H9 (cell line): ENCODE measurements at regions not wholly inside any gene's neighbourhood (a gene's known extent, or its start where the extent isn't known, plus 50 kb on each side); places are given as distances from the start of the nearest gene placed in this dataset.

ENCODE experiments used
- DNase-seq: peaks from one replicate; pipeline ENCODE4 v3.0.0-alpha.2; 2017
- H2AFZ ChIP-seq: one replicate; pipeline ENCODE4 v1.6.1; 2013; ENCODE audit warnings: mild to moderate bottlenecking, low read length, control low read depth, moderate library complexity
- H2AK5ac ChIP-seq: 2 replicates; pipeline ENCODE4 v1.6.1; 2013; ENCODE audit warnings: low read length, control low read depth, mixed read lengths; ENCODE audit not compliant: insufficient read length
- H2BK120ac ChIP-seq: one replicate; pipeline ENCODE4 v1.6.1; 2013; ENCODE audit warnings: low read depth, mild to moderate bottlenecking, low read length, control low read depth, inconsistent platforms; ENCODE audit not compliant: poor library complexity, severe bottlenecking
- H2BK12ac ChIP-seq: 2 replicates; pipeline ENCODE4 v1.6.1; 2013; ENCODE audit warnings: low read length, control low read depth, mixed read lengths, low read depth; ENCODE audit not compliant: insufficient read length
- H2BK15ac ChIP-seq: 2 replicates; pipeline ENCODE4 v1.6.1; 2013; ENCODE audit warnings: low read depth, low read length, control low read depth
- H2BK20ac ChIP-seq: one replicate; pipeline ENCODE4 v1.6.1; 2013; ENCODE audit warnings: low read depth, mild to moderate bottlenecking, low read length, control low read depth, inconsistent platforms; ENCODE audit not compliant: poor library complexity, severe bottlenecking
- H2BK5ac ChIP-seq: 2 replicates; pipeline ENCODE4 v1.6.1; 2013; ENCODE audit warnings: low read length, control low read depth, mixed read lengths; ENCODE audit not compliant: insufficient read length
- H3K14ac ChIP-seq: 2 replicates; pipeline ENCODE4 v1.6.1; 2013; ENCODE audit warnings: low read length, control low read depth; ENCODE audit not compliant: insufficient read depth
- H3K18ac ChIP-seq: 2 replicates; pipeline ENCODE4 v1.6.1; 2013; ENCODE audit warnings: low read depth, mild to moderate bottlenecking, mixed read lengths, low read length, control low read depth; ENCODE audit not compliant: insufficient read length
- H3K23ac ChIP-seq: 2 replicates; pipeline ENCODE4 v1.6.1; 2013; ENCODE audit warnings: low read length, control low read depth, mixed read lengths, low read depth; ENCODE audit not compliant: insufficient read length
- H3K23me2 ChIP-seq: 2 replicates; pipeline ENCODE4 v1.6.1; 2013; ENCODE audit warnings: low read depth, mild to moderate bottlenecking, mixed read lengths, low read length, control low read depth; ENCODE audit not compliant: insufficient read length, poor library complexity, severe bottlenecking
- H3K27ac ChIP-seq: 2 replicates; pipeline ENCODE4 v1.5.1; 2013; ENCODE audit warnings: low read length, control low read depth, mixed read lengths, low read depth; ENCODE audit not compliant: insufficient read length
- H3K27me3 ChIP-seq: 2 replicates; pipeline ENCODE4 v1.6.1; 2013; ENCODE audit warnings: low read length, control low read depth, inconsistent platforms; ENCODE audit not compliant: insufficient read depth
- H3K4ac ChIP-seq: 2 replicates; pipeline ENCODE4 v1.6.1; 2013; ENCODE audit warnings: low read depth, mild to moderate bottlenecking, control low read depth, inconsistent platforms, low read length, moderate library complexity
- H3K4me1 ChIP-seq: 2 replicates; pipeline ENCODE4 v1.6.1; 2013; ENCODE audit warnings: low read length, control low read depth, inconsistent platforms; ENCODE audit not compliant: insufficient read depth
- H3K4me2 ChIP-seq: 2 replicates; pipeline ENCODE4 v1.6.1; 2013; ENCODE audit warnings: low read length, control low read depth, mixed read lengths; ENCODE audit not compliant: insufficient read length, insufficient read depth
- H3K56ac ChIP-seq: 2 replicates; pipeline ENCODE4 v1.6.1; 2013; ENCODE audit warnings: low read depth, mild to moderate bottlenecking, mixed read lengths, low read length, control low read depth; ENCODE audit not compliant: insufficient read length
- H3K79me1 ChIP-seq: 2 replicates; pipeline ENCODE4 v1.6.1; 2013; ENCODE audit warnings: low read depth, mild to moderate bottlenecking, moderate library complexity, low read length, control low read depth, inconsistent platforms; ENCODE audit not compliant: insufficient read depth, poor library complexity, severe bottlenecking
- H3K79me2 ChIP-seq: 2 replicates; pipeline ENCODE4 v1.6.1; 2013; ENCODE audit warnings: low read length, control low read depth, inconsistent platforms; ENCODE audit not compliant: insufficient read depth
- H3K9ac ChIP-seq: 2 replicates; pipeline ENCODE4 v1.6.1; 2013; ENCODE audit warnings: low read length, control low read depth, mixed read lengths; ENCODE audit not compliant: insufficient read length; ENCODE audit errors: extremely low read depth
- H3K9me3 ChIP-seq: one replicate; pipeline ENCODE4 v1.6.1; 2013; ENCODE audit warnings: low read depth, low read length, inconsistent platforms; ENCODE audit not compliant: control insufficient read depth
- H3T11ph ChIP-seq: one replicate; pipeline ENCODE4 v1.6.1; 2013; ENCODE audit warnings: mild to moderate bottlenecking, low read length, control low read depth, inconsistent platforms
- H4K20me1 ChIP-seq: one replicate; pipeline ENCODE4 v1.6.1; 2013; ENCODE audit not compliant: control insufficient read depth, insufficient read length, insufficient read depth
- H4K5ac ChIP-seq: 2 replicates; pipeline ENCODE4 v1.6.1; 2013; ENCODE audit warnings: low read depth, mild to moderate bottlenecking, mixed read lengths, low read length, control low read depth; ENCODE audit not compliant: insufficient read length
- H4K8ac ChIP-seq: replicated peaks from 2 replicates; pipeline ENCODE4 v1.6.1; 2013; ENCODE audit warnings: low read length, control low read depth, mixed read lengths, low read depth; ENCODE audit not compliant: insufficient read length
- H4K91ac ChIP-seq: 2 replicates; pipeline ENCODE4 v1.6.1; 2013; ENCODE audit warnings: low read depth, mild to moderate bottlenecking, moderate library complexity, mixed read lengths, low read length, control low read depth; ENCODE audit not compliant: insufficient read length
- H3K27ac Mint-ChIP-seq, 3 experiments: 2 replicates in 2 of 3; 3 replicates in 1 of 3; pipeline ENCODE4 v1.8.0; 2020 to 2021; ENCODE audit warnings: mixed read lengths in 3 of 3, mild to moderate bottlenecking in 1 of 3, moderate library complexity in 1 of 3
- H3K27me3 Mint-ChIP-seq: 2 replicates; pipeline ENCODE4 v1.8.0; 2021; ENCODE audit warnings: low read depth, mild to moderate bottlenecking, moderate library complexity, mixed read lengths
- H3K36me3 Mint-ChIP-seq, 3 experiments: 2 replicates in 2 of 3; 3 replicates in 1 of 3; pipeline ENCODE4 v1.8.0; 2020 to 2021; ENCODE audit warnings: low read depth in 3 of 3, mixed read lengths in 3 of 3; ENCODE audit not compliant: insufficient read depth in 1 of 3
- H3K4me1 Mint-ChIP-seq, 2 experiments: 2 replicates each; pipeline ENCODE4 v1.8.0; 2020; ENCODE audit warnings: mixed read lengths in 2 of 2
- H3K4me3 Mint-ChIP-seq, 2 experiments: 2 replicates in 1 of 2; 3 replicates in 1 of 2; pipeline ENCODE4 v1.8.0; 2020 to 2021; ENCODE audit warnings: mild to moderate bottlenecking in 2 of 2, mixed read lengths in 2 of 2, moderate library complexity in 1 of 2
- H3K9me3 Mint-ChIP-seq, 2 experiments: 2 replicates in 1 of 2; 3 replicates in 1 of 2; pipeline ENCODE4 v1.8.0; 2020; ENCODE audit warnings: mild to moderate bottlenecking in 2 of 2, mixed read lengths in 2 of 2, moderate library complexity in 1 of 2
- WGBS: extraction: QIAGEN DNeasy Blood & Tissue Kit; methylation state at CpG from one replicate; pipeline ENCODE4 v1.1.7; 2013; ENCODE audit warnings: missing lambda C conversion rate, low lambda C conversion rate, mixed read lengths; ENCODE audit not compliant: insufficient read length; ENCODE audit errors: extremely low coverage; 5-methylcytosine and 5-hydroxymethylcytosine counted together
- TF ChIP-seq, protein P1 (sequence below): fragments of 200-600 bp; sonication (generic); conservative IDR thresholded peaks from 3 replicates; pipeline ENCODE4 v1.8.0; 2021; ENCODE audit warnings: antibody characterized with exemption, mild to moderate bottlenecking

DNA sequence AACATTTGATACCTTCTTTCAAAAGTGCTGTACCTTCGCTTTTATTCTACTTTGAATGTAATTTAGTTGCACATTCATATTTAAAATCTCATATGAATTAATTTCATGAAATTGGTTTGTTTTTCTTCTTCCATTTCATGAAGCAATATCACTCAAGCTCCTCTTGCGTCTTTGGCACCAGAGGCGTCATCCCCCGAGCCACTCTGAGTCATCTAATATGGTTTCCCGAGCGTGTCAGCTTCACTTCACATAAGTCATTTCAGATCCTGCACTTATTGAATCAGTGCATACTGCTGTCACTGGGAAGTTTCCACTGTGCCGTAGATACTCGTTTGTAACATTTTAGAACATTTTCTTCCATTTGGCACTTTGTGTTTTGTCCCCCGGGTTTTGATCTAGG lies 105.6 kb downstream of the SLC25A47 start:
- Mint-ChIP-seq H3K27me3 (no peaks in the 10 kb centered on the region), H3K9me3 (no peaks in the 10 kb centered on the region), H3K4me1 (peaks cover 13 to 16% of the 10 kb centered on the region in 2 experiments), H3K36me3 (no peaks in the 10 kb centered on the region), H3K4me3 (no peak overlapping the region), H3K27ac (peak overlapping the region in 1 of 3 experiments; percentile 72; a peak in 1 of 7 replicates)
- Histone ChIP-seq H2BK12ac (no peak overlapping the region), H4K5ac (no peak overlapping the region), H2AK5ac (no peak overlapping the region), H2AFZ (no peak overlapping the region), H3K79me1 (no peaks in the 10 kb centered on the region), H3K23me2 (no peaks in the 10 kb centered on the region), H3K9ac (no peak overlapping the region), H3K4me1 (no peaks in the 10 kb centered on the region; the same call in 1 of the 2 replicates), H4K20me1 (no peaks in the 10 kb centered on the region), H4K8ac (no peak overlapping the region), H3T11ph (no peak overlapping the region), H3K14ac (no peak overlapping the region), H3K9me3 (no peaks in the 10 kb centered on the region), H3K23ac (no peak overlapping the region), H3K4ac (no peak overlapping the region), H3K79me2 (no peaks in the 10 kb centered on the region), H4K91ac (no peak overlapping the region), H3K27me3 (no peaks in the 10 kb centered on the region), H2BK120ac (no peak overlapping the region), H3K4me2 (no peak overlapping the region), H2BK15ac (no peak overlapping the region), H2BK5ac (no peak overlapping the region), H3K18ac (no peak overlapping the region), H2BK20ac (no peak overlapping the region), H3K56ac (no peak overlapping the region), H3K27ac (no peak overlapping the region)
- TF ChIP-seq, protein P1, sequence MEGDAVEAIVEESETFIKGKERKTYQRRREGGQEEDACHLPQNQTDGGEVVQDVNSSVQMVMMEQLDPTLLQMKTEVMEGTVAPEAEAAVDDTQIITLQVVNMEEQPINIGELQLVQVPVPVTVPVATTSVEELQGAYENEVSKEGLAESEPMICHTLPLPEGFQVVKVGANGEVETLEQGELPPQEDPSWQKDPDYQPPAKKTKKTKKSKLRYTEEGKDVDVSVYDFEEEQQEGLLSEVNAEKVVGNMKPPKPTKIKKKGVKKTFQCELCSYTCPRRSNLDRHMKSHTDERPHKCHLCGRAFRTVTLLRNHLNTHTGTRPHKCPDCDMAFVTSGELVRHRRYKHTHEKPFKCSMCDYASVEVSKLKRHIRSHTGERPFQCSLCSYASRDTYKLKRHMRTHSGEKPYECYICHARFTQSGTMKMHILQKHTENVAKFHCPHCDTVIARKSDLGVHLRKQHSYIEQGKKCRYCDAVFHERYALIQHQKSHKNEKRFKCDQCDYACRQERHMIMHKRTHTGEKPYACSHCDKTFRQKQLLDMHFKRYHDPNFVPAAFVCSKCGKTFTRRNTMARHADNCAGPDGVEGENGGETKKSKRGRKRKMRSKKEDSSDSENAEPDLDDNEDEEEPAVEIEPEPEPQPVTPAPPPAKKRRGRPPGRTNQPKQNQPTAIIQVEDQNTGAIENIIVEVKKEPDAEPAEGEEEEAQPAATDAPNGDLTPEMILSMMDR, result no peak
- WGBS, result no CpG with 5 or more reads among the region's 9 CpGs
- DNase-seq, result no peak
